HCT116 (cell line): ENCODE measurements at regions not wholly inside any gene's neighbourhood (a gene's known extent, or its start where the extent isn't known, plus 50 kb on each side); places are given as distances from the start of the nearest gene placed in this dataset.

Experiments used
- ATAC-seq: fragments of 200-7000 bp; cut with Tn5 transposase; 2 replicates; pipeline ENCODE4 v1.9.1; 2020; ENCODE audit warnings: mild to moderate bottlenecking, moderate library complexity
- BruUV-seq: library from RNA; stranded (reverse); fragments of 400-500 nt; replicated peaks from 2 replicates; lab custom pipeline; 2021; lab: Mats Ljungman, UMichigan
- CTCF ChIA-PET: fragments of 300-600 bp; sonication (Branson Sonifier 250); formaldehyde crosslinking; loops from one replicate; lab custom pipeline; 2021; ENCODE audit warnings: antibody characterized with exemption; lab: Charles Lee
- POLR2A ChIA-PET: fragments of 300-600, 350-600 bp; sonication (Branson Sonifier 250); formaldehyde crosslinking; loops from one replicate; lab custom pipeline; 2021; ENCODE audit warnings: antibody characterized with exemption; lab: Charles Lee
- RAD21 ChIA-PET, 2 experiments: fragments of 300-600 bp; sonication (Branson Sonifier 250); formaldehyde crosslinking; loops; one replicate each; lab custom pipeline; 2023; ENCODE audit warnings: low total read pairs in 2 of 2; ENCODE audit not compliant: uncharacterized antibody in 2 of 2, unreplicated experiment in 2 of 2, low non-redundant PET in 1 of 2; lab: Charles Lee
- DNase-seq: peaks from one replicate; pipeline ENCODE4 v3.0.0-alpha.2; 2010; ENCODE audit warnings: low read depth, low spot score
- H2AFZ ChIP-seq: fragments of 200-600 bp; shearing (Covaris generic), sonication (generic); 2 replicates; pipeline ENCODE4 v1.6.1; 2017; ENCODE audit warnings: low read depth, mixed run types, mixed read lengths, antibody characterized with exemption, low read length; ENCODE audit not compliant: poor library complexity, severe bottlenecking
- H3K27ac ChIP-seq: 2 replicates; pipeline ENCODE4 v1.5.1; 2012; ENCODE audit warnings: low read depth, low read length
- H3K27me3 ChIP-seq: fragments of 200-600 bp; sonication (generic); 2 replicates; pipeline ENCODE4 v1.6.1; 2016; ENCODE audit warnings: mixed run types, low read length, mixed read lengths; ENCODE audit not compliant: insufficient read depth
- H3K36me3 ChIP-seq, 2 experiments: fragments of 200-500 bp in 1 of 2; fragments of 200-600 bp in 1 of 2; sonication (Bioruptor generic) in 1 of 2; sonication (generic) in 1 of 2; 2 replicates each; pipeline versions ENCODE4 v1.5.1 to v1.6.1; 2014 to 2016; ENCODE audit warnings: low read length in 2 of 2, inconsistent platforms in 1 of 2, mixed read lengths in 1 of 2, mixed run types in 1 of 2; ENCODE audit not compliant: insufficient read depth in 2 of 2, control insufficient read depth in 1 of 2
- H3K4me1 ChIP-seq, 2 experiments: fragments of 200-600 bp in 1 of 2; sonication (generic) in 1 of 2; 2 replicates each; pipeline versions ENCODE4 v1.5.1 to v1.6.1; 2012 to 2017; ENCODE audit warnings: low read length in 2 of 2, inconsistent platforms in 1 of 2, mild to moderate bottlenecking in 1 of 2, mixed read lengths in 1 of 2, mixed run types in 1 of 2, moderate library complexity in 1 of 2; ENCODE audit not compliant: insufficient read depth in 2 of 2, control insufficient read depth in 1 of 2
- H3K4me2 ChIP-seq: fragments of 200-600 bp; sonication (generic); 2 replicates; pipeline ENCODE4 v1.6.1; 2017; ENCODE audit warnings: mixed run types, low read length, mixed read lengths
- H3K4me3 ChIP-seq, 2 experiments: fragments of 200-600 bp in 1 of 2; sonication (generic) in 1 of 2; replicated peaks in 1 of 2; 2 replicates each; pipeline ENCODE4 v1.5.1; 2011 to 2016; ENCODE audit warnings: low read length in 2 of 2, control low read depth in 1 of 2, low read depth in 1 of 2, mild to moderate bottlenecking in 1 of 2, mixed read lengths in 1 of 2, mixed run types in 1 of 2
- H3K79me2 ChIP-seq: fragments of 200-600 bp; sonication (generic); 2 replicates; pipeline ENCODE4 v1.6.1; 2017; ENCODE audit warnings: mild to moderate bottlenecking, mixed run types, low read length, moderate library complexity, mixed read lengths; ENCODE audit not compliant: insufficient read depth
- H3K9ac ChIP-seq: fragments of 200-600 bp; sonication (generic); 2 replicates; pipeline ENCODE4 v1.6.1; 2016; ENCODE audit warnings: low read length, mixed read lengths
- H3K9me2 ChIP-seq: fragments of 200-600 bp; sonication (generic), shearing (Covaris generic); 2 replicates; pipeline ENCODE4 v1.6.1; 2017; ENCODE audit warnings: mixed run types, mild to moderate bottlenecking, moderate library complexity; ENCODE audit not compliant: insufficient read depth
- H3K9me3 ChIP-seq, 2 experiments: fragments of 200-500 bp in 1 of 2; fragments of 200-600 bp in 1 of 2; sonication (Bioruptor generic) in 1 of 2; sonication (generic) in 1 of 2; 2 replicates each; pipeline ENCODE4 v1.6.1; 2014 to 2017; ENCODE audit warnings: low read length in 2 of 2, mixed read lengths in 2 of 2, inconsistent platforms in 1 of 2, low read depth in 1 of 2, mild to moderate bottlenecking in 1 of 2, mixed run types in 1 of 2, moderate library complexity in 1 of 2; ENCODE audit not compliant: control insufficient read depth in 1 of 2, insufficient read depth in 1 of 2
- H4K20me1 ChIP-seq: fragments of 200-600 bp; sonication (generic), shearing (Covaris generic); 2 replicates; pipeline ENCODE4 v1.6.1; 2017; ENCODE audit warnings: mixed run types, mild to moderate bottlenecking, moderate library complexity; ENCODE audit not compliant: insufficient read depth
- EGR1 ChIP-seq: IDR thresholded peaks from 2 replicates; pipeline ENCODE4 v1.6.1; 2012; ENCODE audit warnings: low read depth
- FOSL1 ChIP-seq: IDR thresholded peaks from 2 replicates; pipeline ENCODE4 v1.6.1; 2012; ENCODE audit warnings: low read depth
- JUND ChIP-seq: IDR thresholded peaks from 2 replicates; pipeline ENCODE4 v1.6.1; 2012
- POLR2A ChIP-seq: IDR thresholded peaks from 2 replicates; pipeline ENCODE4 v1.7.0; 2011; ENCODE audit warnings: borderline replicate concordance; ENCODE audit not compliant: insufficient read depth, insufficient read length; ENCODE audit errors: extremely low read depth
- RAD21 ChIP-seq: IDR thresholded peaks from 2 replicates; pipeline ENCODE4 v1.6.1; 2012; ENCODE audit warnings: low read depth, mild to moderate bottlenecking
- SIN3A ChIP-seq: IDR thresholded peaks from 2 replicates; pipeline ENCODE4 v1.6.1; 2012; ENCODE audit warnings: low read depth
- TCF7L2 ChIP-seq: IDR thresholded peaks from 2 replicates; pipeline ENCODE4 v1.7.0; 2011; ENCODE audit warnings: borderline replicate concordance, inconsistent platforms; ENCODE audit not compliant: insufficient read depth, insufficient read length; ENCODE audit errors: extremely low read depth
- ZNF274 ChIP-seq: fragments of 200-500 bp; sonication (Bioruptor generic); IDR thresholded peaks from 2 replicates; pipeline ENCODE4 v1.6.1; 2014; ENCODE audit warnings: mild to moderate bottlenecking, low read depth, low read length, inconsistent platforms
- intact Hi-C: fragments of 100-400 bp; cut with micrococcal nuclease; formaldehyde crosslinking; loops from 2 replicates; pipeline ENCODE4 v1.10.0; 2022
- TF ChIP-seq, protein P1 (sequence below), 3 experiments: fragments of 200-600 bp in 1 of 3; sonication (generic) in 1 of 3; IDR thresholded peaks in 2 of 3; conservative IDR thresholded peaks in 1 of 3; 2 replicates each; pipeline ENCODE4 v1.5.1; 2012 to 2017; ENCODE audit warnings: low read depth in 2 of 3, low read length in 2 of 3, antibody characterized with exemption in 1 of 3, borderline replicate concordance in 1 of 3, control low read depth in 1 of 3, mild to moderate bottlenecking in 1 of 3, mixed read lengths in 1 of 3, mixed run types in 1 of 3, moderate library complexity in 1 of 3; ENCODE audit not compliant: insufficient read depth in 1 of 3
- TF ChIP-seq, protein P2 (sequence below): IDR thresholded peaks from 2 replicates; pipeline ENCODE4 v1.6.1; 2012
- TF ChIP-seq, protein P3 (sequence below): IDR thresholded peaks from 2 replicates; pipeline ENCODE4 v1.6.1; 2012
- TF ChIP-seq, protein P4 (sequence below): IDR thresholded peaks from 2 replicates; pipeline ENCODE4 v1.6.1; 2011; ENCODE audit warnings: mild to moderate bottlenecking, low read length, moderate library complexity; ENCODE audit not compliant: insufficient replicate concordance; ENCODE audit errors: extremely low read depth

DNA sequence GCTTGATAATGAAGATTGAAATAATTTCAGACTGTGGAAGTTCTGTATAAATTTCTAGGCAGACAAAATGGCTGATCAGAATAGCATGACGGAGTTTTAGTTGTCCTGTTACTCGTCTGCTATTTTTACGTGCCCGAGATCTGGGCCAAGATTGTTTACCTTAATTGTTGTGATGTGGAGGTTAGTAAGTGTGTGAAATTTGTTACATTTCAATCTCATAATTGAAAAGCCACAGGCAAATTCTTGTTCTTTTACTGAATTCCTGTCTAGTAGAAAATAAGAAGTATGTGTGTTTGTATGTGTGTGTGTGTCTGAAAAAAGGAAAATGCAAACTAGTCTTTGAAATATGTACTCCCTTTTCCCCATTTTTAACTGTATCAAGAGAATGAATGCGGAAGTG is 115.2 kb downstream of the UTRN start:
- RAD21 ChIA-PET = no interaction called here
- Histone ChIP-seq H3K9me2 (no peaks in the 10 kb centered on the region), H3K4me1 (peaks cover 2% of the 10 kb centered on the region in 2 experiments; a peak in 2 of 4 replicates), H3K79me2 (no peaks in the 10 kb centered on the region), H3K27me3 (no peaks in the 10 kb centered on the region), H3K4me2 (no peak overlapping the region), H3K9ac (no peak overlapping the region), H3K4me3 (no peak overlapping the region), H2AFZ (no peak overlapping the region), H4K20me1 (no peaks in the 10 kb centered on the region), H3K36me3 (no peaks in the 10 kb centered on the region), H3K27ac (no peak overlapping the region), H3K9me3 (peaks cover 5 to 7% of the 10 kb centered on the region in 2 experiments; a peak in 3 of 4 replicates)
- DNase-seq (no peak), ATAC-seq (no peak)
- intact Hi-C loops = no loop called here
- POLR2A ChIA-PET = no interaction called here
- CTCF ChIA-PET = no interaction called here
- TF ChIP-seq, protein P1, sequence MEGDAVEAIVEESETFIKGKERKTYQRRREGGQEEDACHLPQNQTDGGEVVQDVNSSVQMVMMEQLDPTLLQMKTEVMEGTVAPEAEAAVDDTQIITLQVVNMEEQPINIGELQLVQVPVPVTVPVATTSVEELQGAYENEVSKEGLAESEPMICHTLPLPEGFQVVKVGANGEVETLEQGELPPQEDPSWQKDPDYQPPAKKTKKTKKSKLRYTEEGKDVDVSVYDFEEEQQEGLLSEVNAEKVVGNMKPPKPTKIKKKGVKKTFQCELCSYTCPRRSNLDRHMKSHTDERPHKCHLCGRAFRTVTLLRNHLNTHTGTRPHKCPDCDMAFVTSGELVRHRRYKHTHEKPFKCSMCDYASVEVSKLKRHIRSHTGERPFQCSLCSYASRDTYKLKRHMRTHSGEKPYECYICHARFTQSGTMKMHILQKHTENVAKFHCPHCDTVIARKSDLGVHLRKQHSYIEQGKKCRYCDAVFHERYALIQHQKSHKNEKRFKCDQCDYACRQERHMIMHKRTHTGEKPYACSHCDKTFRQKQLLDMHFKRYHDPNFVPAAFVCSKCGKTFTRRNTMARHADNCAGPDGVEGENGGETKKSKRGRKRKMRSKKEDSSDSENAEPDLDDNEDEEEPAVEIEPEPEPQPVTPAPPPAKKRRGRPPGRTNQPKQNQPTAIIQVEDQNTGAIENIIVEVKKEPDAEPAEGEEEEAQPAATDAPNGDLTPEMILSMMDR (IDR thresholded peaks at IDR 0.05 in 2 of 3, conservative IDR thresholded peaks at IDR 0.05 in 1 of 3; ENCODE audit: borderline replicate concordance in 1 of 3, insufficient read depth in 1 of 3, low read depth in 2 of 3, low read length in 2 of 3) = no peak
- no peak for TF ChIP-seq SIN3A
- no peak for TF ChIP-seq POLR2A
- TF ChIP-seq RAD21 = no peak
- TF ChIP-seq, protein P2, sequence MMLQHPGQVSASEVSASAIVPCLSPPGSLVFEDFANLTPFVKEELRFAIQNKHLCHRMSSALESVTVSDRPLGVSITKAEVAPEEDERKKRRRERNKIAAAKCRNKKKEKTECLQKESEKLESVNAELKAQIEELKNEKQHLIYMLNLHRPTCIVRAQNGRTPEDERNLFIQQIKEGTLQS = no peak
- no peak for TF ChIP-seq ZNF274
- TF ChIP-seq JUND = no peak
- TF ChIP-seq, protein P3, sequence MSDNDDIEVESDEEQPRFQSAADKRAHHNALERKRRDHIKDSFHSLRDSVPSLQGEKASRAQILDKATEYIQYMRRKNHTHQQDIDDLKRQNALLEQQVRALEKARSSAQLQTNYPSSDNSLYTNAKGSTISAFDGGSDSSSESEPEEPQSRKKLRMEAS = no peak
- no peak for TF ChIP-seq EGR1
- TF ChIP-seq FOSL1 = no peak
- TF ChIP-seq TCF7L2 = no peak
- TF ChIP-seq, protein P4, sequence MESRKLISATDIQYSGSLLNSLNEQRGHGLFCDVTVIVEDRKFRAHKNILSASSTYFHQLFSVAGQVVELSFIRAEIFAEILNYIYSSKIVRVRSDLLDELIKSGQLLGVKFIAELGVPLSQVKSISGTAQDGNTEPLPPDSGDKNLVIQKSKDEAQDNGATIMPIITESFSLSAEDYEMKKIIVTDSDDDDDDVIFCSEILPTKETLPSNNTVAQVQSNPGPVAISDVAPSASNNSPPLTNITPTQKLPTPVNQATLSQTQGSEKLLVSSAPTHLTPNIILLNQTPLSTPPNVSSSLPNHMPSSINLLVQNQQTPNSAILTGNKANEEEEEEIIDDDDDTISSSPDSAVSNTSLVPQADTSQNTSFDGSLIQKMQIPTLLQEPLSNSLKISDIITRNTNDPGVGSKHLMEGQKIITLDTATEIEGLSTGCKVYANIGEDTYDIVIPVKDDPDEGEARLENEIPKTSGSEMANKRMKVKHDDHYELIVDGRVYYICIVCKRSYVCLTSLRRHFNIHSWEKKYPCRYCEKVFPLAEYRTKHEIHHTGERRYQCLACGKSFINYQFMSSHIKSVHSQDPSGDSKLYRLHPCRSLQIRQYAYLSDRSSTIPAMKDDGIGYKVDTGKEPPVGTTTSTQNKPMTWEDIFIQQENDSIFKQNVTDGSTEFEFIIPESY = no peak
- BruUV-seq = no TSS peak
